Astrocyte (in vitro differentiated cells and primary cell): ENCODE measurements at regions not wholly inside any gene's neighbourhood (a gene's known extent, or its start where the extent isn't known, plus 50 kb on each side); places are given as distances from the start of the nearest gene placed in this dataset.
"Not testable (repeated sequence)": the region's sequence is repeated elsewhere in the genome, so short reads cannot be mapped to it uniquely, and the experiment has no call there.

ENCODE experiments used
- DNase-seq: peaks from one replicate; pipeline ENCODE4 v3.0.0-alpha.2; 2010; ENCODE audit warnings: low read depth
- FAIRE-seq: peaks from 2 replicates; lab custom pipeline; 2011; peaks lifted over from hg19 to GRCh38; lab: Jason Lieb, UNC
- H2AFZ ChIP-seq: 2 replicates; pipeline ENCODE4 v1.6.0; 2012; ENCODE audit warnings: low read depth, low read length, inconsistent platforms
- H3K27ac ChIP-seq: 2 replicates; pipeline ENCODE4 v1.5.1; 2011; ENCODE audit warnings: low read depth, low read length, inconsistent platforms
- H3K27me3 ChIP-seq: 2 replicates; pipeline ENCODE4 v1.6.0; 2011; ENCODE audit warnings: low read length, inconsistent platforms; ENCODE audit not compliant: insufficient read depth
- H3K36me3 ChIP-seq: 2 replicates; pipeline ENCODE4 v1.5.1; 2011; ENCODE audit warnings: low read length, inconsistent platforms; ENCODE audit not compliant: insufficient read depth
- H3K4me1 ChIP-seq: 2 replicates; pipeline ENCODE4 v1.5.1; 2011; ENCODE audit warnings: low read length, inconsistent platforms; ENCODE audit not compliant: insufficient read depth
- H3K4me2 ChIP-seq: 2 replicates; pipeline ENCODE4 v1.6.0; 2012; ENCODE audit warnings: low read length, inconsistent platforms
- H3K4me3 ChIP-seq: 2 replicates; pipeline ENCODE4 v1.5.1; 2011; ENCODE audit warnings: low read depth, mild to moderate bottlenecking, low read length, inconsistent platforms; ENCODE audit not compliant: insufficient read depth
- H3K79me2 ChIP-seq: 2 replicates; pipeline ENCODE4 v1.6.0; 2012; ENCODE audit warnings: mild to moderate bottlenecking, low read length, inconsistent platforms; ENCODE audit not compliant: insufficient read depth
- H3K9ac ChIP-seq: 2 replicates; pipeline ENCODE4 v1.6.0; 2012; ENCODE audit warnings: mild to moderate bottlenecking, low read length, inconsistent platforms
- H3K9me3 ChIP-seq: 2 replicates; pipeline ENCODE4 v1.5.1; 2012; ENCODE audit warnings: low read depth, mild to moderate bottlenecking, low read length, inconsistent platforms; ENCODE audit not compliant: insufficient read depth
- H4K20me1 ChIP-seq: 2 replicates; pipeline ENCODE4 v1.6.0; 2012; ENCODE audit warnings: low read length, inconsistent platforms; ENCODE audit not compliant: insufficient read depth
- H3K27ac Mint-ChIP-seq: one replicate; pipeline ENCODE4 v1.8.0; 2021; ENCODE audit warnings: mild to moderate bottlenecking, mixed read lengths; ENCODE audit not compliant: unreplicated experiment
- H3K27me3 Mint-ChIP-seq: one replicate; pipeline ENCODE4 v1.8.0; 2021; ENCODE audit warnings: low read depth, mixed read lengths; ENCODE audit not compliant: unreplicated experiment
- H3K36me3 Mint-ChIP-seq: one replicate; pipeline ENCODE4 v1.8.0; 2021; ENCODE audit warnings: low read depth, mixed read lengths; ENCODE audit not compliant: unreplicated experiment
- H3K4me1 Mint-ChIP-seq: one replicate; pipeline ENCODE4 v1.8.0; 2021; ENCODE audit warnings: low read depth, mixed read lengths; ENCODE audit not compliant: unreplicated experiment
- H3K4me3 Mint-ChIP-seq: one replicate; pipeline ENCODE4 v1.8.0; 2021; ENCODE audit warnings: mild to moderate bottlenecking, moderate library complexity, mixed read lengths; ENCODE audit not compliant: unreplicated experiment
- H3K9me3 Mint-ChIP-seq: one replicate; pipeline ENCODE4 v1.8.0; 2021; ENCODE audit warnings: mild to moderate bottlenecking, mixed read lengths; ENCODE audit not compliant: unreplicated experiment
- CTCF ChIP-seq: IDR thresholded peaks from 2 replicates; pipeline ENCODE4 v1.5.1; 2011; ENCODE audit warnings: low read depth, mild to moderate bottlenecking, inconsistent platforms, low read length, moderate library complexity; ENCODE audit not compliant: insufficient read depth
- EZH2 ChIP-seq: IDR thresholded peaks from 2 replicates; pipeline ENCODE4 v1.6.1; 2012; ENCODE audit warnings: mild to moderate bottlenecking, low read length, inconsistent platforms; ENCODE audit not compliant: insufficient read depth

GRCh38 chr9:106500171-106500570 lies 362.8 kb upstream of the ZNF462 start:
- H3K4me2 ChIP-seq: no peak overlapping the region
- Mint-ChIP-seq H3K27ac (no peak overlapping the region), H3K4me3 (no peak overlapping the region), H3K36me3 (no peaks in the 10 kb centered on the region), H3K4me1 (no peaks in the 10 kb centered on the region), H3K27me3 (no peaks in the 10 kb centered on the region), H3K9me3 (peaks cover 13% of the 10 kb centered on the region)
- no peaks in the 10 kb centered on the region for H3K4me1 ChIP-seq
- H3K36me3 ChIP-seq: no peaks in the 10 kb centered on the region
- TF ChIP-seq EZH2: no peak
- no peak for TF ChIP-seq CTCF
- H3K9ac ChIP-seq: no peak overlapping the region
- H2AFZ ChIP-seq: no peak overlapping the region
- no peak for DNase-seq
- H3K27ac ChIP-seq: no peak overlapping the region
- H3K27me3 ChIP-seq: no peaks in the 10 kb centered on the region
- FAIRE-seq: no peak
- no peaks in the 10 kb centered on the region for H3K79me2 ChIP-seq
- H4K20me1 ChIP-seq: no peaks in the 10 kb centered on the region
- no peaks in the 10 kb centered on the region for H3K9me3 ChIP-seq
- no peak overlapping the region for H3K4me3 ChIP-seq

- not testable (repeated sequence) for H4K20me1 ChIP-seq, H3K4me3 ChIP-seq, H3K27me3 Mint-ChIP-seq, H3K36me3 ChIP-seq, H3K27me3 ChIP-seq, H3K27ac ChIP-seq, H3K4me1 Mint-ChIP-seq, H3K27ac Mint-ChIP-seq, FAIRE-seq, H3K4me2 ChIP-seq, DNase-seq, H3K79me2 ChIP-seq, H3K4me1 ChIP-seq, H2AFZ ChIP-seq, H3K9me3 ChIP-seq, H3K4me3 Mint-ChIP-seq, H3K9ac ChIP-seq, H3K36me3 Mint-ChIP-seq
- H3K9me3 Mint-ChIP-seq: peaks cover 13% of the 10 kb centered on the region
These were observed 361.8 kb upstream of the ZNF462 start for GRCh38 chr9:106501210-106501609.

- no peak overlapping the region for H3K27ac ChIP-seq
- Mint-ChIP-seq H3K4me1 (no peaks in the 10 kb centered on the region), H3K36me3 (no peaks in the 10 kb centered on the region), H3K9me3 (peaks cover 13% of the 10 kb centered on the region), H3K27me3 (no peaks in the 10 kb centered on the region), H3K27ac (no peak overlapping the region), H3K4me3 (no peak overlapping the region)
- no peak overlapping the region for H3K4me3 ChIP-seq
- no peak overlapping the region for H2AFZ ChIP-seq
- H3K79me2 ChIP-seq: no peaks in the 10 kb centered on the region
- FAIRE-seq: no peak
- no peak overlapping the region for H3K4me2 ChIP-seq
- no peak for DNase-seq
- H4K20me1 ChIP-seq: no peaks in the 10 kb centered on the region
- H3K9me3 ChIP-seq: no peaks in the 10 kb centered on the region
- no peaks in the 10 kb centered on the region for H3K36me3 ChIP-seq
- no peaks in the 10 kb centered on the region for H3K27me3 ChIP-seq
- TF ChIP-seq EZH2: no peak
- TF ChIP-seq CTCF: no peak
- no peak overlapping the region for H3K9ac ChIP-seq
- no peaks in the 10 kb centered on the region for H3K4me1 ChIP-seq
These were observed 360.0 kb upstream of the ZNF462 start for GRCh38 chr9:106502930-106503329.
